ENCODE measurements at regions not wholly inside any gene's neighbourhood (a gene's known extent, or its start where the extent isn't known, plus 50 kb on each side); places are given as distances from the start of the nearest gene placed in this dataset.

DNA sequence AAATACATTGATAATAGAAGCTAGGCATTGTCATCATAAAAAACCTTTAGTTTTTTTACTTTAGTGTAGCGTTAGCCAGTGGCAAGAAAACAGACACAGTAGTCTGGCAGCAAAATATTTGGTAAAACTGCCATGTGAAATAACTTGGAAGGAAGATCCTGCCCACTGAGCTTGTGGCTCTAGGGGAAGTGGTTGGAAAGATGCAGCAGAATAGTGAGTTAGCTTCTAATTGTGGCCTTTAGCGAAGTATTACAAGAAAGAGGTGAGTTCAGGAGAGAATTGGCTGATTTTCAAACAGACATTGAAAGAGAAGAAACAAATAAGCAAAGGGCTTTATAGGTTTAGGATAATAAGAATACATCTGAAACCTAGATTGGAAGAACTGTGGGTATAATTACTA is 1887.8 kb upstream of the CELF4 start (continued):
- no peak for TF ChIP-seq SP2 (IDR thresholded peaks at IDR 0.05; ENCODE audit: low read length)
- no peak for TF ChIP-seq CREB1 (IDR thresholded peaks at IDR 0.05)

Data from H1 (cell line).